Activated CD8-positive, alpha-beta memory T cell treated with anti-CD3 and anti-CD28 coated beads, Interleukin-2, amount 10 ng/mL, durations not matched to agents 7 days and 5 days (primary cell): ENCODE measurements at regions not wholly inside any gene's neighbourhood (a gene's known extent, or its start where the extent isn't known, plus 50 kb on each side); places are given as distances from the start of the nearest gene placed in this dataset.
"Not testable (repeated sequence)": the region's sequence is repeated elsewhere in the genome, so short reads cannot be mapped to it uniquely, and the experiment has no call there.

ENCODE experiments used
- ATAC-seq: fragments of 150-1000 bp; cut with Tn5 transposase; one replicate; pipeline ENCODE4 v1.10.0; 2021; ENCODE audit warnings: moderate library complexity
- CTCF ChIA-PET: fragments of 350-600 bp; sonication (Branson Sonifier 250); formaldehyde crosslinking; loops from one replicate; lab custom pipeline; 2021; ENCODE audit warnings: antibody characterized with exemption; lab: Charles Lee
- DNase-seq: peaks from one replicate; pipeline ENCODE4 v3.0.0-alpha.2; 2020
- H3K27ac Mint-ChIP-seq: one replicate; pipeline ENCODE4 v1.8.0; 2021; ENCODE audit warnings: mild to moderate bottlenecking, mixed read lengths
- H3K27me3 Mint-ChIP-seq: one replicate; pipeline ENCODE4 v1.8.0; 2021; ENCODE audit warnings: mixed read lengths
- H3K36me3 Mint-ChIP-seq: one replicate; pipeline ENCODE4 v1.8.0; 2021; ENCODE audit warnings: mild to moderate bottlenecking, mixed read lengths
- H3K4me1 Mint-ChIP-seq: one replicate; pipeline ENCODE4 v1.8.0; 2021; ENCODE audit warnings: mixed read lengths
- H3K4me3 Mint-ChIP-seq: one replicate; pipeline ENCODE4 v1.8.0; 2021; ENCODE audit warnings: mild to moderate bottlenecking, moderate library complexity, mixed read lengths
- H3K9me3 Mint-ChIP-seq: one replicate; pipeline ENCODE4 v1.8.0; 2022; ENCODE audit warnings: low read depth, mixed read lengths

DNA sequence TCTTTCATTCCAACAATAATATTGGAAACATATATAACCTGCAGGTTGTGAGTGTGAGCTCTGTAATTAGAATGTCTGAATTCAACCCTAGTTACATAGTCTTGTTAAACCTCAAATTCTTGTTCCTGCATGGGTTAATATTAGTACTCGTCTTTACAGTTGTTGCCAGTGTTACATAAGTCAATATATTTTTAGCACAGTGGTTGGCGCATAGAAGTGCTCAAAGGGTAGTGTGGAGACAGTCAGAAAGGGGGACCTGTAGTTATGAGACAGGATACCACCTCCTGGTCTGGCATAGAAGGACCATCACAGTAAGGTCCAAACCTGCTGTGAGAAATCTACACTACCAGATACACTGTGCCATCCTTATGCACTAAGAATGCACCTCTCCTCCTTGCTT lies 1045.9 kb upstream of the SLIT2 start:
- H3K9me3 Mint-ChIP-seq, result peaks cover 9% of the 10 kb centered on the region
- DNase-seq, result no peak
- H3K4me3 Mint-ChIP-seq, result no peak overlapping the region
- H3K27ac Mint-ChIP-seq, result no peak overlapping the region
- CTCF ChIA-PET, result no interaction called here
- no peaks in the 10 kb centered on the region for H3K36me3 Mint-ChIP-seq
- no peaks in the 10 kb centered on the region for H3K27me3 Mint-ChIP-seq
- no peaks in the 10 kb centered on the region for H3K4me1 Mint-ChIP-seq
- no peak for ATAC-seq

DNA sequence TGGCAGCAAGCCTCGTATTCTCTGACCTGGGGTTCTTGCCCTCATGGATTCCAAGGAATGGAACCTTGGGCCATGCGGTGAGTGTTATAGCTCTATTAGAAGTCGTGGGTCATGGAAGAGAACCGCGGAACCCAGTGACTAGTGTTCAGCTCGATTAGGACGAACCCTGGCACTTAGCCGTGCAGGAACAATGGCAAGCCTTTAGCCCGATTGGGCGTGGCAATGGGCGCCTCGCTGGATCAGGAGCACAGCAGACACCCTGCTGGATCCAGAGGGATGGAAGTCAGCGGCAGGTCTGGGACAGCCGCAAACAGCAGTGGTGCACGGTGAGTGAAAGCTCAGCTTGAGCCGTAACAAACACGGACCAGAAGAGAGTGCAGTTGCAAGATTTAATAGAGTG lies 1053.9 kb upstream of the SLIT2 start:
- CTCF ChIA-PET, ATAC-seq, DNase-seq, H3K27me3 Mint-ChIP-seq, H3K27ac Mint-ChIP-seq, H3K4me3 Mint-ChIP-seq, H3K4me1 Mint-ChIP-seq, H3K9me3 Mint-ChIP-seq, H3K36me3 Mint-ChIP-seq: not testable (repeated sequence)

DNA sequence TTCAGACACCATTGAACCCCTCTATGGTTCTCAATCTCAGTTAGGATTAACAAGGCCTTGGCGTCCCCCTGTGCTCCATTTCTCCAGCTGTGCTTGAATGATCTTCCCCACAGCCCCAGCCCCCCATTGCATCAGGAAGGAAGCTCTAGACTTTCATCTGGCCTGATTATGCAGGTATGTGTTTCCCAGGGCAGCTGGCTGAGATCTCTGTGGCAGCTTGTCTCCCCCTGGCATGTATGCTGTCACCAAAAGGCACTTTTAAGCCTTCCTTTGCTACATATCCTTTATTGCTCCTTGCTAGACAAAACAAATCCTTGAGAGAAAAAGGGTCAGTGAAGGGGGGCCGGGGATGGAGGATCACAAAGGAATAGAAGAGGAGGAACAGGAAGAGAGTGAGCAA lies 1056.0 kb upstream of the SLIT2 start:
- ATAC-seq (no peak), DNase-seq (no peak)
- CTCF ChIA-PET, result no interaction called here
- Mint-ChIP-seq H3K4me1 (no peaks in the 10 kb centered on the region), H3K9me3 (peaks cover 8% of the 10 kb centered on the region), H3K27me3 (no peaks in the 10 kb centered on the region), H3K36me3 (no peaks in the 10 kb centered on the region), H3K4me3 (no peak overlapping the region), H3K27ac (no peak overlapping the region)

DNA sequence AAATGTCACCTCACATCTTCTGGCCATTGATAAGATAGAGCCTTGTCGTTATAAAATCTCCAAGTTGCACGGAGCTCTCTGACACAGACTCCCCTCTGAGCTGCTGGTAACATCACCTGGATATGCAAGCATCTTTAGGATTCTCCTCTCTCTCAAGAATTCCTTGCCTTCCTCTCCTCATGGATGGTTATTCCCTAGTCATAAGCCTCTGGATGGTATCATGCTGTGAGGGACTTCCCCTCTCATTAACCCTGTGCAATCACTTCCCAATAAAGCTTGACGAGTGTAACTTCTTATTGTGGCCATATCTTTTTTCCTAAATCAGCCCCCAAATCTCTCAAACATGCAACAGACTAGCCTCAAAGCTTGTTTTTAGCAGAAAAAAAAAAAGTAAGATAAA lies 1057.0 kb upstream of the SLIT2 start:
- no peaks in the 10 kb centered on the region for H3K36me3 Mint-ChIP-seq
- H3K4me3 Mint-ChIP-seq, result no peak overlapping the region
- no peak overlapping the region for H3K27ac Mint-ChIP-seq
- CTCF ChIA-PET, result no interaction called here
- no peak for DNase-seq
- no peaks in the 10 kb centered on the region for H3K4me1 Mint-ChIP-seq
- no peaks in the 10 kb centered on the region for H3K27me3 Mint-ChIP-seq
- peaks cover 8% of the 10 kb centered on the region for H3K9me3 Mint-ChIP-seq
- no peak for ATAC-seq

DNA sequence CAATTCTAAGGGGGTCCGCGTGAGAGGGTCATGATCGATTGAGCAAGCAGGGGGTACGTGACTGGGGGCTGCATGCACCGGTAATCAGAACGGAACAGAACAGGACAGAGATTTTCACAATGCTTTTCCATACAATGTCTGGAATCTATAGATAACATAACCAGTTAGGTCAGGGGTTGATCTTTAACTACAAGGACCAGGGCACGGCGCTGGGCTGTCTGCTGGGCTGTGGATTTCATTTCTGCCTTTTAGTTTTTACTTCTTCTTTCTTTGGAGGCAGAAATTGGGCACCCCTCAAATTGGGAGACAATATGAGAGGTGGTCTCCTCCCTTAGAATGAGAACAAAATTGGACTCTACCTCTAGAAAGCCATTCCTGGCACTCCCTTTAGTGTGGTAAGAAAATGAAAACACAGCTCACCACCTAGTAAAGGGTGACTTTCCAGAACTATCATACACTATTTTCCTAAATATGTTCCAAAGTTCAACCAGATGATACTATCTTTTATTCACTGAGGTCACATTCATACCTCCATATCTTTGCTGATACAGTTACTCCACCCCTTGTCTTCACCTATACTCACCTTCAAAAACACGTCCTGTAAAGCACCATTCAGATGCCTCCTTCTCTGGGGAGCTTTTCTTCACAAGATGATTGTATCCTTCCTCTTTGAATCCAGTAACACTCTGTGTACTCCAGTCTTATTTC lies 1058.3 kb upstream of the SLIT2 start:
- Mint-ChIP-seq H3K27ac (no peak overlapping the region), H3K36me3 (no peaks in the 10 kb centered on the region), H3K27me3 (no peaks in the 10 kb centered on the region), H3K4me3 (no peak overlapping the region), H3K4me1 (no peaks in the 10 kb centered on the region), H3K9me3 (peaks cover 8% of the 10 kb centered on the region)
- ATAC-seq (no peak), DNase-seq (no peak)
- CTCF ChIA-PET, result no interaction called here

DNA sequence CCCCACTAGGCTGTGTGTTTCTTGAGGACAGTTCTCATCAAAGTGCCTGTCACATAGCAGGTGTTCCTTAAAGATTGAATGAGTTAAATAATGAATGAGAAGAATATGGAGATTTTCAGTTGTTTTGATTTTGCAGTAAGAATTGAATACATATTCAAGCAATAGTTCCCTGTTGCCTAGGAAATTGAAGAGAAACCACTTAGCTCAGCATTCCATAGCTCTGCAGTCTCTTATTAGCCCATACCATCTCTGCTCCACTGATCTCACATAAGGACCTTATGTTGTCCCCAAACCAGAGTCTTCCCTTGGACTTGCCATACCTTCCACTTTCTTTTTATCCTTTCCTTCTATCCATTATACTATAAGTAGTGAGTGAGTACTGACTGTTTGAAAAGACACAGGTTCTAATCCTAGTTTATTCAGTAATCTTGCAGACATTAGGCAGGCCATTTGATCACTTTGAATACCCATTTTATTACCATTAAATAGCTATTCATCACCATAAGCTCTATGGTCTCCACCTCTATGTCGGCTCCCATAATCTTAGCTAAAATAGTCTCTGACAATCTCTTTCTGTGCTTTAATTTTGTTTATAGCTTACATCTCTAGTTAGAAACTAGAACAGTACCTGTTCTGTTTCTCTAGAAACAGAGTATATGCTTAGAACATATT lies 1059.6 kb upstream of the SLIT2 start:
- Mint-ChIP-seq H3K4me3 (no peak overlapping the region), H3K27me3 (no peaks in the 10 kb centered on the region)
- CTCF ChIA-PET, result no interaction called here

DNA sequence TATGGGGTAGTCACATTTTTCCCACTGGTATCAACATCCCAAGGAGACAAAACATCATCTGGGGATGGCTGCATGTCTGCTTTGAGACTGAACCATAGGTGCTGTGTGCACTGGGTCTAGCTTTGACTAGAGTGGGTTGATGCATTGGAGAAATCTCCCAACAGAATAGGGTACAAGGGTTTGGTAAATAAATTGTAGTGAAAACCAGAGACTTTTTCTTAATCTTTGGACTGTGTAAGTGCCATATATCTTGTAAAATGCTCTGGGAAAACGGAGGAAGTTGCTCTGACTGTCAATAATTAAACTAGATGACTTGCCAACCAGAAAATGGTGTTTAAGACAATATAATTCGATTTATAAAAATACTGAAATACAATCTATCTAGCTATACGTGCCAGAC lies 1064.0 kb upstream of the SLIT2 start:
- H3K4me3 Mint-ChIP-seq, result no peak overlapping the region
- no peaks in the 10 kb centered on the region for H3K4me1 Mint-ChIP-seq
- H3K36me3 Mint-ChIP-seq, result no peaks in the 10 kb centered on the region
- no peaks in the 10 kb centered on the region for H3K27me3 Mint-ChIP-seq
- H3K9me3 Mint-ChIP-seq, result no peaks in the 10 kb centered on the region
- CTCF ChIA-PET, result no interaction called here
- no peak overlapping the region for H3K27ac Mint-ChIP-seq
- DNase-seq (no peak), ATAC-seq (no peak)

More for the DNA sequence above, 1059.6 kb upstream of the SLIT2 start:
- H3K27ac Mint-ChIP-seq, result no peak overlapping the region
- H3K4me1 Mint-ChIP-seq, result no peaks in the 10 kb centered on the region
- peaks cover 8% of the 10 kb centered on the region for H3K9me3 Mint-ChIP-seq
- ATAC-seq (no peak), DNase-seq (no peak)
- no peaks in the 10 kb centered on the region for H3K36me3 Mint-ChIP-seq

DNA sequence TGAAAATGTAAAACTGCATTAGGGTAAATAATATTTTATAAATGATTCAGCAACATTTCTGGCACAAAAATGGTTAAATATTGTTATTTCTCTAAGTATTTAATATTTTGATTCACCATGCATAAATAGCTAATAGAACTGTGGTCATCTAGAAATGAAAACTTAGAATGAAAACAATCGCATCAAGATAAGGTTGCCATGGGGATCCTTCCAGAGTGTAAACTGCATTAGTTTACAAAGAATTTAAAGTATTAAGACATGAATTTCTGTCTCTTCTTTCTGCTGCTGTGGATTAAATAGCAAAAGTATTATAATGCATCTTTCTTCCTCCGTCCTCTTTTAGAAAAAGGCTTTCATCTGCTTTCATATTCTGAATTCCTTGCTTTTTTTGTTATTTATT lies 1064.6 kb upstream of the SLIT2 start:
- DNase-seq, result no peak
- CTCF ChIA-PET, result no interaction called here
- peaks cover 2% of the 10 kb centered on the region for H3K9me3 Mint-ChIP-seq
- H3K4me1 Mint-ChIP-seq, result no peaks in the 10 kb centered on the region
- no peaks in the 10 kb centered on the region for H3K27me3 Mint-ChIP-seq
- no peak for ATAC-seq
- H3K27ac Mint-ChIP-seq, result no peak overlapping the region
- H3K4me3 Mint-ChIP-seq, result no peak overlapping the region
- no peaks in the 10 kb centered on the region for H3K36me3 Mint-ChIP-seq

DNA sequence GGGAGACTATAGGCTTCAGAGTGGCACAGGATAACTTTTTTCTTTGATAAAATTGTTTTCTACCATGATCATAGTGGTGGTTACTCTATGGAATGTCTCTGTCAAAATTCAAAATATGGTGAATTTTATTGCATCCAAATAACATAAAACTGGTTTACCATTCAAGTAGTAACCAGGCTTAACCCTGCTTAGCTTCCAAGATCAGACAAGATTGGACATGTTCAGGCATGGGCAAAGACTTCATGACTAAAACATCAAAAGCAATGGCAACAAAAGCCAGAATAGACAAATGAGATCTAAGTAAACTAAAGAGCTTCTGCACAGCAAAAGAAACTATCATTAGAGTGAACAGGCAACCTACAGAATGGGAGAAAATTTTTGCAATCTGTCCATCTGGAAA lies 1070.1 kb upstream of the SLIT2 start:
- H3K27ac Mint-ChIP-seq, CTCF ChIA-PET, H3K4me1 Mint-ChIP-seq, H3K4me3 Mint-ChIP-seq, H3K27me3 Mint-ChIP-seq, ATAC-seq, H3K9me3 Mint-ChIP-seq, DNase-seq, H3K36me3 Mint-ChIP-seq: not testable (repeated sequence)

DNA sequence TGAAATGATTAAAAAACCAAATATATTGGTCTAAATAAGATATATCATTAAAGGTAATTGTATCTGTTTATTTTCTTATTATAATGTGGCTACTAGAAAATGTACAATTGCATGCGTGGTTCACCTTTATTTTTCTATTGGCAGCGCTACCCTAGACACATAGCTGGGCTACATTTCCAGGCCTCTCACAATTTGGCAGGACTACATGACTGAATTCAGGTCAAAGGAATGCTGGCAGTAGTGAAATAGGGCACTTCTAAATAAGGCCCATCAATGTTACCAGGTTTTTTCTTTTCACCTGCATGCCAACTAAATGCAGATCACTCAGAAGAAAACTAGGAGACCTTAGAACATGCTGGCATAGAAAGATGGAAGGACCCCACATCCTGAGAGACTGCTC lies 1072.9 kb upstream of the SLIT2 start:
- CTCF ChIA-PET, result no interaction called here
- ATAC-seq (no peak), DNase-seq (no peak)
- H3K9me3 Mint-ChIP-seq, result peaks cover 7% of the 10 kb centered on the region
- no peaks in the 10 kb centered on the region for H3K36me3 Mint-ChIP-seq
- H3K4me1 Mint-ChIP-seq, result no peaks in the 10 kb centered on the region
- no peak overlapping the region for H3K4me3 Mint-ChIP-seq
- no peaks in the 10 kb centered on the region for H3K27me3 Mint-ChIP-seq
- H3K27ac Mint-ChIP-seq, result no peak overlapping the region

DNA sequence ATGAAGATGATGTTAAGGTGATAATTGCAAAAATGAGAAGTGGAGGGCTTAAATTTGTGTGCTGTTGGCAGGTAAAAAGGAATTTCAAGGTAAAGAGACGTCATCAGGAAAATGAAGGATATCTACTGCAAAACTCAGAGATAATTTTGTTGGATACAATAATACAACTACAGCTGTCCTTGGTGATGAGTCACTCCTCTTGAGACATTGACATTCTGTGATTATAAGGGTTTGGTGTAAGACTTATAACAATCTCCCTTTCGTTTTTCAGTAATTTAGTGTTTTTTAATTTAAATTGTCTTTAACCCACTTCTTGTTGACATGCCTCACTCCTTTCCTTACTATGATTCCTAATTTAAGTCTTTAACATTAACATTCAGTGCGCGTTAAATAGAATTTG lies 1074.1 kb upstream of the SLIT2 start:
- Mint-ChIP-seq H3K27me3 (no peaks in the 10 kb centered on the region), H3K4me3 (no peak overlapping the region), H3K36me3 (no peaks in the 10 kb centered on the region), H3K4me1 (no peaks in the 10 kb centered on the region), H3K9me3 (peaks cover 7% of the 10 kb centered on the region), H3K27ac (no peak overlapping the region)
- DNase-seq (no peak), ATAC-seq (no peak)
- CTCF ChIA-PET, result no interaction called here

DNA sequence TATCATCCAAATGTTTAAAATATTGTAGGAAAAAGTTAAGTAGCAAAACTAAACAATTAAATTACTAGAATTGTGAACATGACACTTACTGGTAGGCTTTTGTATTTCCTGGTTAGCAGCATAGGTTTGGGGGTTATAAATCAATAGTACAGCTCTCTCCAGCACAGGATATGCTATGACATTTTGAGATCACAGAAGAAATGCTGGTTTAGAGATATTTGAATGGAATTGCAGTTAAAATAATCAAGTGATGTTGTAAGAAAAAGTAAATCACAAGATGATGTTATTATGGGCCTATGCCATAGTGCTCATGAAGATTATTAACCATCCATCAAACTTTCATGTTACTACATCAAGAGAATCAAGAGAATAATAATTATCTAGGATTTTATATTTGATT lies 1079.9 kb upstream of the SLIT2 start:
- Mint-ChIP-seq H3K27ac (no peak overlapping the region), H3K36me3 (no peaks in the 10 kb centered on the region), H3K4me3 (no peak overlapping the region), H3K4me1 (no peaks in the 10 kb centered on the region), H3K9me3 (peaks cover 3% of the 10 kb centered on the region), H3K27me3 (no peaks in the 10 kb centered on the region)
- DNase-seq (no peak), ATAC-seq (no peak)
- CTCF ChIA-PET, result no interaction called here

DNA sequence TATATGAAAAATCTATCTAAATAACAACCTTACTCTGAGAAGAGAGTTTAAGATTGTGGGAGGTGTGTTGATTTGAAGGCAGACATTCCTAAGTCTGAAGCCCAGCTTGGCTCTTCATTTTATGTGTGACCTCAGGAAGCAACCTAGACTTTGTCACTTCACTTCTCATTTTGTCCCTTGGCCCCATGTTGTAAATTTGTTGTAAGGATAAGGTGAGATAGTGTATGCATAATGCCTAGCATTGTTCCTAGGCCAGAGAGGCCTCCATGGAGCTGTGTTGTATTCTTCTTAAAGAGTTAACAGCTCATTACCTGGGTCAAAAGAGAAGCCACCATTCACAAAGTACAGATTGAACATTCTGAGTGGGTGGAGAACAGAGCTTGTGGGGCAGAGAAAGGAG lies 1084.4 kb upstream of the SLIT2 start:
- Mint-ChIP-seq H3K4me3 (no peak overlapping the region), H3K36me3 (no peaks in the 10 kb centered on the region), H3K27ac (no peak overlapping the region), H3K9me3 (peaks cover 8% of the 10 kb centered on the region), H3K27me3 (no peaks in the 10 kb centered on the region), H3K4me1 (no peaks in the 10 kb centered on the region)
- CTCF ChIA-PET, result no interaction called here
- DNase-seq (no peak), ATAC-seq (no peak)

DNA sequence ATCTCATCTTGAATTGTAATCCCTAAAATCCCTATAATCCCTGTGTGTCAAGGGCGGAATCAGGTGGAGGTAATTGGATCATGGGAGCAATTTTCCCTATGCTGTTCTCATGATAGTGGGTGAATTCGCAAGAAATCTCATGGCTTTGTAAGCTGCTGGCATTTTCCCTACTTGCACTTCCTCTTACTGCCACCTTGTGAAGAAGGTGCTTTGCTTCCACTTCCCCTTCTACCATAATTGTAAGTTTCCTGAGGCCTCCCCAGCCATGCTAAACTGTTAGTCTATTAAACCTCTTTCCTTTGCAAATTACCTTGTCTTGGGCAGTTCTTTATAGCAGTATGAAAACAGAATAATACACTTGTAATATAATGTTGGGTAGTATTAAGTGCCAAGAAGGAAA lies 1087.4 kb upstream of the SLIT2 start:
- ATAC-seq, result no peak
- Mint-ChIP-seq H3K27ac (no peak overlapping the region), H3K36me3 (no peaks in the 10 kb centered on the region), H3K4me1 (no peaks in the 10 kb centered on the region), H3K27me3 (no peaks in the 10 kb centered on the region), H3K4me3 (no peak overlapping the region), H3K9me3 (peaks cover 10% of the 10 kb centered on the region)
- CTCF ChIA-PET, result no interaction called here
- no peak for DNase-seq
